SK-N-SH treated with all-trans-retinoic acid at 6 μM for 48 hours (cell line): ENCODE measurements at regions not wholly inside any gene's neighbourhood (a gene's known extent, or its start where the extent isn't known, plus 50 kb on each side); places are given as distances from the start of the nearest gene placed in this dataset.

Source experiments
- ARNTL ChIP-seq: fragments of 450-650 bp; formaldehyde crosslinking; IDR thresholded peaks from 2 replicates; pipeline ENCODE4 v1.5.0; 2020; ENCODE audit warnings: low read depth, mild to moderate bottlenecking, moderate library complexity, borderline replicate concordance
- CREB5 ChIP-seq: fragments of 250-450 bp; sonication (Bioruptor Pico); IDR thresholded peaks from 2 replicates; pipeline ENCODE4 v1.5.1; 2020; ENCODE audit warnings: low read depth, mild to moderate bottlenecking, moderate library complexity
- CSRNP3 ChIP-seq: fragments of 250-450 bp; sonication (Bioruptor Pico); IDR thresholded peaks from 2 replicates; pipeline ENCODE4 v1.5.1; 2021; ENCODE audit warnings: mild to moderate bottlenecking, moderate library complexity
- ESRRG ChIP-seq: fragments of 250-450 bp; sonication (Bioruptor Pico); IDR thresholded peaks from 2 replicates; pipeline ENCODE4 v1.6.1; 2021; ENCODE audit warnings: mild to moderate bottlenecking
- ISL1 ChIP-seq: fragments of 250-450 bp; sonication (Bioruptor Pico); IDR thresholded peaks from 2 replicates; pipeline ENCODE4 v2.1.2; 2022; ENCODE audit warnings: mild to moderate bottlenecking, moderate library complexity
- OSR1 ChIP-seq: fragments of 250-450 bp; sonication (Bioruptor Pico); IDR thresholded peaks from 2 replicates; pipeline ENCODE4 v1.8.0; 2022; ENCODE audit warnings: moderate library complexity, mild to moderate bottlenecking, inconsistent platforms
- PATZ1 ChIP-seq: fragments of 250-450 bp; sonication (Bioruptor Pico); IDR thresholded peaks from 2 replicates; pipeline ENCODE4 v1.8.0; 2020; ENCODE audit warnings: mild to moderate bottlenecking, moderate library complexity, borderline replicate concordance
- PPARA ChIP-seq: fragments of 250-450 bp; sonication (Bioruptor Pico); IDR thresholded peaks from 2 replicates; pipeline ENCODE4 v1.5.0; 2020; ENCODE audit warnings: mild to moderate bottlenecking, borderline replicate concordance
- TCF4 ChIP-seq: fragments of 250-450 bp; sonication (Bioruptor Pico); IDR thresholded peaks from 2 replicates; pipeline ENCODE4 v1.8.0; 2021; ENCODE audit warnings: mild to moderate bottlenecking, moderate library complexity, borderline replicate concordance
- TOX ChIP-seq: fragments of 250-450 bp; sonication (Bioruptor Pico); IDR thresholded peaks from 2 replicates; pipeline ENCODE4 v1.8.0; 2021; ENCODE audit warnings: mild to moderate bottlenecking, moderate library complexity, borderline replicate concordance
- ZFP3 ChIP-seq: fragments of 250-450 bp; sonication (Bioruptor Pico); IDR thresholded peaks from 2 replicates; pipeline ENCODE4 v1.5.0; 2020; ENCODE audit warnings: mild to moderate bottlenecking, moderate library complexity

GRCh38 chr5:125865166-125865815 is 557.9 kb upstream of the GRAMD2B start:
- TF ChIP-seq TOX (CRISPR knock-in tag), result no peak
- no peak for TF ChIP-seq ARNTL
- TF ChIP-seq ESRRG (CRISPR knock-in tag), result no peak
- no peak for TF ChIP-seq PATZ1
- TF ChIP-seq CREB5, result no peak
- TF ChIP-seq TCF4 (CRISPR knock-in tag), result no peak
- TF ChIP-seq PPARA (CRISPR knock-in tag), result no peak
- TF ChIP-seq ZFP3 (CRISPR knock-in tag), result no peak
- no peak for TF ChIP-seq CSRNP3 (CRISPR knock-in tag)
- no peak for TF ChIP-seq OSR1 (CRISPR knock-in tag)
- TF ChIP-seq ISL1, result no peak
